Glutamatergic neuron (in vitro differentiated cells): ENCODE measurements at regions not wholly inside any gene's neighbourhood (a gene's known extent, or its start where the extent isn't known, plus 50 kb on each side); places are given as distances from the start of the nearest gene placed in this dataset.

ENCODE experiments used
- DNase-seq: peaks from one replicate; pipeline ENCODE4 v3.0.0; 2022
- H3K27ac Mint-ChIP-seq: one replicate; pipeline ENCODE4 v1.8.0; 2020; ENCODE audit warnings: mild to moderate bottlenecking, mixed read lengths, inconsistent platforms; ENCODE audit not compliant: unreplicated experiment
- H3K27me3 Mint-ChIP-seq: one replicate; pipeline ENCODE4 v1.8.0; 2020; ENCODE audit warnings: mild to moderate bottlenecking, moderate library complexity, mixed read lengths, inconsistent platforms; ENCODE audit not compliant: unreplicated experiment
- H3K36me3 Mint-ChIP-seq: one replicate; pipeline ENCODE4 v1.8.0; 2020; ENCODE audit warnings: mild to moderate bottlenecking, mixed read lengths, inconsistent platforms; ENCODE audit not compliant: unreplicated experiment
- H3K4me1 Mint-ChIP-seq: one replicate; pipeline ENCODE4 v1.8.0; 2020; ENCODE audit warnings: mild to moderate bottlenecking, low read depth, mixed read lengths, inconsistent platforms; ENCODE audit not compliant: unreplicated experiment
- H3K4me3 Mint-ChIP-seq: one replicate; pipeline ENCODE4 v1.8.0; 2020; ENCODE audit warnings: mild to moderate bottlenecking, mixed read lengths, inconsistent platforms; ENCODE audit not compliant: unreplicated experiment
- H3K9me3 Mint-ChIP-seq: one replicate; pipeline ENCODE4 v1.8.0; 2020; ENCODE audit warnings: mild to moderate bottlenecking, moderate library complexity, mixed read lengths, inconsistent platforms; ENCODE audit not compliant: unreplicated experiment
- CTCF ChIP-seq: fragments of 200-600 bp; sonication (generic); IDR thresholded peaks from one replicate; pipeline ENCODE4 v1.5.0; 2021; ENCODE audit not compliant: partially characterized antibody, unreplicated experiment

GRCh38 chr11:32325725-32326124 lies 109.6 kb downstream of the WT1 start:
- Mint-ChIP-seq H3K27me3 (no peaks in the 10 kb centered on the region), H3K4me1 (no peaks in the 10 kb centered on the region), H3K36me3 (no peaks in the 10 kb centered on the region), H3K9me3 (peaks cover 2% of the 10 kb centered on the region), H3K4me3 (no peak overlapping the region), H3K27ac (no peak overlapping the region)
- no peak for DNase-seq
- no peak for TF ChIP-seq CTCF

DNA sequence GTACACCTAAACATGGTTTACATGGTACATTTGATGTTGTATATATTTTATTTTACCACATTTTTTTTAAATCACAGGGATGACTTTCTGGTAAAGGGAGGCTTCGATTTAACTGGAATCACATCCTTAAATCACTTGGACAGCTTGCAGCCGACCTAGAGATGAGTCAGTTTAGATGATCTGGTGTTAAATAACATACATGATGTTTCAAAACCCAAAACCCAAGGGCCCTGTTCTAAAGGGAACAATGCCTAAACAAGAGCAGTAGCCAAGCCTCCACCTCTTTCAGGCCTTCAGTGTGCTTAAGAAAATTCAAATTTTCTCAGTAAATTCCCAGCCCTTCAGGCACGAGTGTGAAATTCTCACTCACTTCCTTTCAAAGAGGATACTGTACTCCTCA lies 108.8 kb downstream of the WT1 start:
- Mint-ChIP-seq H3K4me3 (no peak overlapping the region), H3K4me1 (no peaks in the 10 kb centered on the region), H3K36me3 (no peaks in the 10 kb centered on the region), H3K9me3 (peaks cover 2% of the 10 kb centered on the region), H3K27me3 (no peaks in the 10 kb centered on the region), H3K27ac (no peak overlapping the region)
- no peak for DNase-seq
- no peak for TF ChIP-seq CTCF

- Mint-ChIP-seq H3K36me3 (no peaks in the 10 kb centered on the region), H3K27ac (no peak overlapping the region), H3K9me3 (peaks cover 2% of the 10 kb centered on the region), H3K4me1 (peaks cover 1% of the 10 kb centered on the region), H3K4me3 (no peak overlapping the region), H3K27me3 (peaks cover 4% of the 10 kb centered on the region)
- DNase-seq: no peak
- TF ChIP-seq CTCF: no peak
These were observed 106.9 kb downstream of the WT1 start for GRCh38 chr11:32328392-32328791.

GRCh38 chr11:32331098-32331497 lies 104.2 kb downstream of the WT1 start:
- peaks cover 1% of the 10 kb centered on the region for H3K4me1 Mint-ChIP-seq
- H3K36me3 Mint-ChIP-seq: no peaks in the 10 kb centered on the region
- no peak for DNase-seq
- peaks cover 6% of the 10 kb centered on the region for H3K27me3 Mint-ChIP-seq
- no peak overlapping the region for H3K4me3 Mint-ChIP-seq
- peaks cover 3% of the 10 kb centered on the region for H3K9me3 Mint-ChIP-seq
- H3K27ac Mint-ChIP-seq: no peak overlapping the region
- TF ChIP-seq CTCF: no peak

- Mint-ChIP-seq H3K4me1 (peaks cover 1% of the 10 kb centered on the region), H3K27ac (no peak overlapping the region), H3K36me3 (no peaks in the 10 kb centered on the region), H3K4me3 (no peak overlapping the region), H3K27me3 (peaks cover 6% of the 10 kb centered on the region), H3K9me3 (peaks cover 3% of the 10 kb centered on the region)
- DNase-seq: no peak
- TF ChIP-seq CTCF: no peak
These were observed 103.5 kb downstream of the WT1 start for GRCh38 chr11:32331792-32332191.
